Kidney (tissue), 13 donors: ENCODE measurements at regions not wholly inside any gene's neighbourhood (a gene's known extent, or its start where the extent isn't known, plus 50 kb on each side); places are given as distances from the start of the nearest gene placed in this dataset.

Experiments used
- DNase-seq, 5 donors: peaks; one replicate each; pipeline ENCODE4 v3.0.0-alpha.2; 2013 to 2020
- FAIRE-seq: peaks from 2 replicates; lab custom pipeline; 2012; peaks lifted over from hg19 to GRCh38; lab: Jason Lieb, UNC
- H3K27ac ChIP-seq, 2 donors: one replicate each; pipeline ENCODE4 v1.7.0; 2013; ENCODE audit warnings: low read depth in 2 of 2, low read length in 2 of 2, inconsistent platforms in 1 of 2
- H3K27me3 ChIP-seq: one replicate; pipeline ENCODE4 v1.7.1; 2013; ENCODE audit warnings: low read length, inconsistent platforms; ENCODE audit not compliant: control insufficient read depth, insufficient read depth
- H3K36me3 ChIP-seq, 3 donors: one replicate each; pipeline versions ENCODE4 v1.7.0 to v1.7.1; 2013; ENCODE audit warnings: low read length in 3 of 3, control low read depth in 1 of 3, inconsistent platforms in 1 of 3; ENCODE audit not compliant: insufficient read depth in 3 of 3, control insufficient read depth in 2 of 3
- H3K4me1 ChIP-seq, 3 donors: one replicate each; pipeline versions ENCODE4 v1.7.0 to v1.7.1; 2013; ENCODE audit warnings: low read length in 3 of 3, inconsistent platforms in 1 of 3, low read depth in 1 of 3; ENCODE audit not compliant: control insufficient read depth in 2 of 3, insufficient read depth in 2 of 3
- H3K4me3 ChIP-seq, 3 donors: one replicate each; pipeline versions ENCODE4 v1.7.0 to v1.8.1; 2013; ENCODE audit warnings: low read length in 3 of 3, control low read depth in 1 of 3, inconsistent platforms in 1 of 3
- H3K9ac ChIP-seq, 3 donors: one replicate each; pipeline versions ENCODE4 v1.7.0 to v1.7.1; 2013; ENCODE audit warnings: low read length in 3 of 3, control low read depth in 1 of 3, inconsistent platforms in 1 of 3
- H3K9me3 ChIP-seq, 3 donors: one replicate each; pipeline versions ENCODE4 v1.7.0 to v1.7.1; 2013; ENCODE audit warnings: low read length in 3 of 3, control low read depth in 1 of 3, inconsistent platforms in 1 of 3; ENCODE audit not compliant: control insufficient read depth in 2 of 3, insufficient read depth in 1 of 3
- CTCF ChIP-seq: IDR thresholded peaks from 3 replicates; pipeline ENCODE4 v1.5.1; 2012; ENCODE audit warnings: mild to moderate bottlenecking, moderate library complexity, borderline replicate concordance; ENCODE audit not compliant: insufficient read depth; ENCODE audit errors: extremely low read depth
- intact Hi-C: fragments of 100-400 bp; cut with DNase I; formaldehyde crosslinking; loops from one replicate; pipeline ENCODE4 v1.11.1; 2022
- donor health status: control.
- donor health status: control.
- donor health status: control.
- donor health status: control.
- donor health status: control.
- donor health status: DM: yes; HTN: yes; CAD: no.
- donor health status: Normal renal cell carcinoma (clear cell type).

GRCh38 chr2:53259395-53260009, 508.1 kb upstream of the CHAC2 start:
- Histone ChIP-seq H3K9me3 (no peaks in the 10 kb centered on the region), H3K27ac (no peak overlapping the region), H3K27me3 (no peaks in the 10 kb centered on the region), H3K4me1 (no peaks in the 10 kb centered on the region), H3K4me3 (no peak overlapping the region), H3K9ac (no peak overlapping the region), H3K36me3 (no peaks in the 10 kb centered on the region)
- FAIRE-seq (no peak), DNase-seq (peak in 1 of 5 donors; percentile 62)
- intact Hi-C loops = no loop called here
- no peak for TF ChIP-seq CTCF

- no peaks in the 10 kb centered on the region for H3K9me3 ChIP-seq
- H3K4me1 ChIP-seq = no peaks in the 10 kb centered on the region
- FAIRE-seq (no peak), DNase-seq (no peak)
- H3K36me3 ChIP-seq = no peaks in the 10 kb centered on the region
- TF ChIP-seq CTCF = no peak
- no peaks in the 10 kb centered on the region for H3K27me3 ChIP-seq
- H3K9ac ChIP-seq = no peak overlapping the region
- intact Hi-C loops = no loop called here
- no peak overlapping the region for H3K27ac ChIP-seq
- no peak overlapping the region for H3K4me3 ChIP-seq
Measured at GRCh38 chr2:53257287-53257686, 510.3 kb upstream of the CHAC2 start.

- H3K27ac ChIP-seq = no peak overlapping the region
- H3K9me3 ChIP-seq = no peaks in the 10 kb centered on the region
- no peaks in the 10 kb centered on the region for H3K36me3 ChIP-seq
- no peaks in the 10 kb centered on the region for H3K27me3 ChIP-seq
- DNase-seq (no peak), FAIRE-seq (no peak)
- no peak overlapping the region for H3K4me3 ChIP-seq
- no peak overlapping the region for H3K9ac ChIP-seq
- no peak for TF ChIP-seq CTCF
- no peaks in the 10 kb centered on the region for H3K4me1 ChIP-seq
- intact Hi-C loops = no loop called here
Measured at GRCh38 chr2:53253244-53253643, 514.4 kb upstream of the CHAC2 start.

- FAIRE-seq = no peak
- no peaks in the 10 kb centered on the region for H3K27me3 ChIP-seq
- H3K27ac ChIP-seq = no peak overlapping the region
- DNase-seq = peak in 2 of 5 donors; percentile 36 to 37
- no peak for TF ChIP-seq CTCF
- no peak overlapping the region for H3K9ac ChIP-seq
- intact Hi-C loops = no loop called here
- no peaks in the 10 kb centered on the region for H3K36me3 ChIP-seq
- H3K4me1 ChIP-seq = no peaks in the 10 kb centered on the region
- no peak overlapping the region for H3K4me3 ChIP-seq
- no peaks in the 10 kb centered on the region for H3K9me3 ChIP-seq
Measured at GRCh38 chr2:53252115-53252514, 515.5 kb upstream of the CHAC2 start.
